Left renal cortex interstitium (tissue), 4 donors: ENCODE measurements at regions not wholly inside any gene's neighbourhood (a gene's known extent, or its start where the extent isn't known, plus 50 kb on each side); places are given as distances from the start of the nearest gene placed in this dataset.

ENCODE experiments used
- DNase-seq, 4 donors: peaks; one replicate each; pipeline ENCODE4 v3.0.0-alpha.2; 2013; ENCODE audit warnings: low read depth in 4 of 4, low spot score in 2 of 4, missing footprints in 1 of 4

DNA sequence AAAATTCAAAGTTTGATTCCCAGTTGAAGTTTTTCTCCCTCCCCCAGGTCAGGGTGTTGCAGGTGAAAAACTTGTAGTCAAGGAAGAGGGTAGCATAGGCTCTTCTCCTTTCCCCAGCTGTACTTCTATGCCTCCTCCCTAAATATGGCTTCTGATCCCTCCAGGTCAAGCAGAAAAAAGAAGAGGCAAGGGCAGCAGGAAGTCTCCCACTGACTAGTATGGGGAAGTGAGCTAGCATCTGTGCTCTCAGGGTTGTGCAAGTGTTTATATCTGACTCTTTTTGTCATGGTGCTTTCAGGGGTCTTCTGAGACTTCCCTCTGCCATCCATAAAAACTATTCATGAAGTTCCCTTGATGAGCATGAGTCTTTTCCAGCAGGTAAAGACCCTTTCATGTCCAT, 76.0 kb downstream of the ATPSCKMT start:
- no peak for DNase-seq

- DNase-seq: no peak
These were observed 77.4 kb downstream of the ATPSCKMT start for GRCh38 chr5:10172247-10172646.

- no peak for DNase-seq
These were observed 80.3 kb downstream of the ATPSCKMT start for GRCh38 chr5:10169359-10169758.

GRCh38 chr5:10168254-10168653, 81.4 kb downstream of the ATPSCKMT start:
- DNase-seq: no peak

- DNase-seq: no peak
These were observed 81.9 kb downstream of the ATPSCKMT start for GRCh38 chr5:10167806-10168205.

DNA sequence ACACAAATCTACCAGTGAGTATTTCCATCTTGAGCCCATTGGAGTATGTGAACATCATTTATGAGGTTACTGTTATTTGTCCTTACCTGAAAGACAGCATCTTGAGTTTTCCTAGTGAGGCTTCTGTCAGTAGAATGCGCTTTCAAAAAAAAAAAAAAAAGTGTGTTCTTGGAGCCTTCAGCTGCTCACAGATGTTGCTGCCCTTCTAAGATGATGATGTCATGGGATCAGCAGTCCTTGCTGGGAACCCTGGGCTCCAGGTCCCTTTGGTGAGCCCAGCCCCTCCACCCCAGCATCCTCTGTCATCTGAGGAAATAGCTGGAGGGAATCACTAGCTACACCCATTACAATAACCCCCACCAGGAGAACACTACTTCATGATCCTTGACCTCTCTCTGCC, 83.3 kb downstream of the ATPSCKMT start:
- DNase-seq: no peak

GRCh38 chr5:10162468-10162867, 87.2 kb downstream of the ATPSCKMT start:
- no peak for DNase-seq

DNA sequence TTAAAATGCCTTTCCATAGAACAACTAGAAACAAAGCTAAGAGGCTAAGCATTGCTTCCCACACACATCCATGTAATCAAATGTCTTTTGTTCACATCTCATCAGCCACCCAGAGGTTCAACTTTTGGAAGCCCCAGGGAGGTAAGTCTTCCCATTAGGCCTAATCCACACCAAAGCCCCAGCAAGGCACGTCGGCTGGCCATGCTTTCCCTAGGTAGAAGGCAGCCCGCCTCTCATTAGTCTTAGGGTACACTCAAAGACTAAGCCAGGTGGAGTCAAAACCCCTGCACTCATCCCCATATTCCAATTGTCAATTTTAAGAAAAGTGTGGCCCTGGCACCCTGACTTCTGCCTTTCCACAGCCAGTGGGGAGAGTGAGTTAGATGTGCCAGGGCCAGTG, 87.9 kb downstream of the ATPSCKMT start:
- DNase-seq: no peak

GRCh38 chr5:10160241-10160640, 89.4 kb downstream of the ATPSCKMT start:
- DNase-seq: no peak

DNA sequence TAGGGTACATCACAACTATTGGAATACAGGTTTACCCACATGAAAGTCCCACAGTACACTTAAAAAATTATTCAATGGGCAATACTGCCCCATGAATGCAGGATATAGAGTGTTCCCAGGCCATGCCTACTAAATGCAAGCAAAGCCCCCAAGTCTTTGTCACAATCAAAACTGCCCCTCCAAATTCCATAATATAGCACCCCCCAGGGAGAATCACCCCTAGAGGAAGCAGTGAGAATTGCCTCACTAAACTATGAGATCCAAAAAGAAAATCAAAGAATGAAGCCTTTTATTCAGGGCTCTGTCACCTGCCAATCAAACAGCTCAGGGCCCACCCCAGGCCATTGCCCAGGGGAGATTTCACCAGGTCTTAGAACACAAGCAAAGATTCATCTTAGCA, 90.8 kb downstream of the ATPSCKMT start:
- DNase-seq: no peak

- DNase-seq: no peak
These were observed 92.5 kb downstream of the ATPSCKMT start for GRCh38 chr5:10157085-10157669.

GRCh38 chr5:10155897-10156667, 93.6 kb downstream of the ATPSCKMT start:
- no peak for DNase-seq

GRCh38 chr5:10153808-10154537, 95.7 kb downstream of the ATPSCKMT start:
- no peak for DNase-seq

- DNase-seq: no peak
These were observed 96.3 kb downstream of the ATPSCKMT start for GRCh38 chr5:10153394-10153793.

DNA sequence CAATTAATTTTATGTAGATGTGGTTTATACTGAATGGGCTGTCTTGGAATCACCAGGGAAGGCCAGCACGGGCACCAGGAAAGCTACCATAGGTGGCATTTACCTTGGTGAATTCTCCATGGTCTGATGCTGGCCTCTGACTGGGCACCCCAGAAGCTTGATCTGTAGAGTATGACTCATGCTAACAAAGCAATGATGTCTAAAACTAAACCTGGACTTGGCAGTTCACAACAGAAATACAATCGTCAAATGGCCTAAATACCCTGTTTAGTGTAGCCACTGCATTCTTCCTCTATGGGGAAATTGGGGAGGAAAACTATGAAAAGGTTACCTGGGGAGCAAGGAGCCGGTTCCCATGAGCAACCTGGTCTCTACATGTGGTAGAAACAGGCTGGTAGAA, 98.0 kb downstream of the ATPSCKMT start:
- no peak for DNase-seq

GRCh38 chr5:10149911-10150310, 99.8 kb downstream of the ATPSCKMT start:
- no peak for DNase-seq

DNA sequence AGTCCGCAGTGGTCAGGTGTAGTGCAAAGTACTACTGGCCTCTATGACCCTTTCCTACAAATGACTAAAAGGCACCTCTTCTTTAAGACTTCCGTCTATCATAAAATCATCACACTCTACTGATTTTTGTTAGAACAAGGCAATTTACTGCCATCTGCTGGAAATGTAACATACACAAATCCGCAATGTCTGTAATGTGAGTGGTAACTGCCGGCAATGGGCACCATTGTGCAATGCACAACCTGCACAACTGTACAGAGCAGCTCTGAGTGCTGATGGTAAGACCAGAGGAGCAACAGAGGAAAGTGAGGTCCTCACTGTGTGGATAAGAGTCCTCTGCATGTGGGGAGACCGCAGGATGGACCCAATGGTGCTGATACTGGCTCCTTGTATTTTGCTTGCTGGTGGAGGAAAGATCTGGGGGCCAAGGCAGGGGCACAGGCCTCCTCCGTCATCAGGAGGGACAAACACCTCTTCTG, 103.7 kb downstream of the ATPSCKMT start:
- DNase-seq: no peak

GRCh38 chr5:10144040-10144439, 105.6 kb downstream of the ATPSCKMT start:
- no peak for DNase-seq

DNA sequence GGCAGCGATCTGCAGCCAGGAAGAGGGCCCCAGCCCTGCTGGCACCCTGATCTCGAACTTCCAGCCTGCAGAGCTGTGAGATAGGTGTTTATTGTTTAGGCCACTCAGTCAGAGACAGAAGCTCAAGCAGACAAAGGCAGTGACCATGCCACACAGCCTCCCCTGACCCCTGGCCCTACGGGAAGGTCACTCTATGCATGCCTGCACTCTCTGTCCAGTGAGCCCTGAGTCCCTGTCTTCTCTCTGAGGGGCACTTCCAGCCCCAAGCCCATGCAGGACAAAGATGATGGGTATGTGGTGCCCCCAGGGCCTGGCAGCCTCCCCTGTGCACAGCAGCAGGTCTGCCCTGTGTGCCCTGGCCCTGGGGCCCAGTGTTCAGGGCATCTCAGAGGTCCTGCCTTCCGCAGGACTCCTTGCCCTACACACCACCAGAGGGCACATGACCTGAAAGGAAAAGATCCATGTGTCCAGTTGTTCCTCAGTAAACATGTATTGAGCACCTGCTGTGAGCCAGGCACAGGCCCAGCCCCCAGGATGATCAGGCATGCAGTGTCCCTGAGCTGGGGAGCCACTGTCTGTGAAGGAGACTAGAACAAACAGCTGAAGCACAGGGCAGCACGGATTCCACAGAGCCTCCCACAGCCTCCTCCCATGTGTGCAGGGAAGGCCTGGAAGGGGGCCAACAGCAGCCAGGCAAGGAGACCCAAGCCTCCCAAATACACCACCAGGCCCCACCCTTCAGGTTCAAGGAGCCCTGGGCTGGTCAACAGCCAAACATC, 109.3 kb downstream of the ATPSCKMT start:
- DNase-seq: no peak

DNA sequence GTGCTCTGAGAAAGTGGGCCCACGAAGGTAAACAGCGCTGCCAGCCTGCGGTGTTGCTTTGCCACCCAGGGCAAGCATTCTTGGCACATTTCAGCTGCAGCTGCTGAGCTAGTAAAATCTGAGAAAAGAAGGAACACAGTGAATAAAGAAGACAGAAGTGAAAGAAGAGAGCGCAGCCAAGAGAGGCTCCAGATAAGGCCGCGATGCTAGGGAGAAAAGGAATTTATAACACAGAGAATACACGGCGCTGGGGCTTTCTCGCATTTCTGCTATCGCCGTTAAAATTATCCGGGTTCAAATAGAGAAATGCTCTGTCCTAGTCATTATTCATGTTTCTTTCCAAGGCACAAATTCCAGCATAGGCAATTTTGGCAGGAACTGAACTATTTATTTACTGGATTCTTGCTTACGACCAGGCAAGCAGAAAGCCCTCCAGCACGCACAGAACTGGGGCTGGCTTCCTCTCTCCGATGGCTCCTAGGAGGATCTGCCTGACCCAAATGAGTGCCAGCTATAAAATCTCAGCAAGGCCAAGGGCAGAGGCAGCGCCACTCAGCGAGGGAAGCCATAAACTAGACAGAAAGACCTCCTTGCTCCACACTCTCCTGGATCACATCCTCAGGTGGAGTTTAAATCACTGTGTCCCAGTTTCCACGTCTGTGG, 111.2 kb downstream of the ATPSCKMT start:
- no peak for DNase-seq
